ENCODE measurements at regions not wholly inside any gene's neighbourhood (a gene's known extent, or its start where the extent isn't known, plus 50 kb on each side); places are given as distances from the start of the nearest gene placed in this dataset.
"Not testable (repeated sequence)": the region's sequence is repeated elsewhere in the genome, so short reads cannot be mapped to it uniquely, and the experiment has no call there.

- DNase-seq: not testable (repeated sequence)
Observed at GRCh38 chr14:105893686-105894085, 367.3 kb downstream of the TMEM121 start.

GRCh38 chr14:105894125-105894977, 368.0 kb downstream of the TMEM121 start:
- DNase-seq: no peak

- DNase-seq: no peak
Observed at GRCh38 chr14:105894978-105895881, 368.8 kb downstream of the TMEM121 start.

GRCh38 chr14:105896206-105896605, 369.8 kb downstream of the TMEM121 start:
- DNase-seq: not testable (repeated sequence)

- DNase-seq: not testable (repeated sequence)
Observed at GRCh38 chr14:105896961-105897724, 370.8 kb downstream of the TMEM121 start.

- DNase-seq: no peak
Observed at GRCh38 chr14:105897725-105898113, 371.3 kb downstream of the TMEM121 start.

- no peak for DNase-seq
Observed at GRCh38 chr14:105898482-105899010, 372.2 kb downstream of the TMEM121 start.

GRCh38 chr14:105899071-105899641, 372.8 kb downstream of the TMEM121 start:
- DNase-seq: no peak

GRCh38 chr14:105899657-105900397, 373.4 kb downstream of the TMEM121 start:
- no peak for DNase-seq

GRCh38 chr14:105900398-105901160, 374.2 kb downstream of the TMEM121 start:
- no peak for DNase-seq

GRCh38 chr14:105901226-105901625, 374.8 kb downstream of the TMEM121 start:
- no peak for DNase-seq

- no peak for DNase-seq
Observed at GRCh38 chr14:105902131-105902898, 375.9 kb downstream of the TMEM121 start.

GRCh38 chr14:105902899-105903165, 376.4 kb downstream of the TMEM121 start:
- not testable (repeated sequence) for DNase-seq

- no peak for DNase-seq
Observed at GRCh38 chr14:105903971-105904370, 377.6 kb downstream of the TMEM121 start.

- no peak for DNase-seq
Observed at GRCh38 chr14:105904379-105904778, 378.0 kb downstream of the TMEM121 start.

GRCh38 chr14:105905456-105905855, 379.1 kb downstream of the TMEM121 start:
- DNase-seq: no peak

GRCh38 chr14:105907276-105907675, 380.9 kb downstream of the TMEM121 start:
- DNase-seq: no peak

GRCh38 chr14:105908006-105908405, 381.6 kb downstream of the TMEM121 start:
- DNase-seq: no peak

- DNase-seq: no peak
Observed at GRCh38 chr14:105908481-105908911, 382.1 kb downstream of the TMEM121 start.

Measured in HCEC 1CT (cell line).